ENCODE measurements at regions not wholly inside any gene's neighbourhood (a gene's known extent, or its start where the extent isn't known, plus 50 kb on each side); places are given as distances from the start of the nearest gene placed in this dataset.

DNA sequence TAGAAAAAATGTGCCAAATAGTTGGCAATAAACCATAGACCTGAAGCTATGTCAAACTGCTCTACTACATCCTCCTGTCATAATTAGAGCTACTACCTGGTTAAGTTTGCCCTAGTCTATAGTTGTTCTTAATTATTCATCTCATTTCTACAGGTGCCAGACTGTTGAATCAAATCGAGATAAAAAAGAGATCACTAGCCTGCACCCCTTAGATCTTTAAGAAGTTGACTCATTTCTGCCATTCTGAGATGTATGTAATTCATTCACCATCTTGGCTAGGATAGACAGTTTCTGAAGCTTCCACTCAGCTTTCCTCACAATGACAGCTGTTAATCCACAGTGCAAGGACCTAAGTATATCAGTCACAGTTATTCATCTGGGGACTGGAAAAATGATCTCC is 452.1 kb upstream of the BOD1L1 start:
- TF ChIP-seq, protein P1, sequence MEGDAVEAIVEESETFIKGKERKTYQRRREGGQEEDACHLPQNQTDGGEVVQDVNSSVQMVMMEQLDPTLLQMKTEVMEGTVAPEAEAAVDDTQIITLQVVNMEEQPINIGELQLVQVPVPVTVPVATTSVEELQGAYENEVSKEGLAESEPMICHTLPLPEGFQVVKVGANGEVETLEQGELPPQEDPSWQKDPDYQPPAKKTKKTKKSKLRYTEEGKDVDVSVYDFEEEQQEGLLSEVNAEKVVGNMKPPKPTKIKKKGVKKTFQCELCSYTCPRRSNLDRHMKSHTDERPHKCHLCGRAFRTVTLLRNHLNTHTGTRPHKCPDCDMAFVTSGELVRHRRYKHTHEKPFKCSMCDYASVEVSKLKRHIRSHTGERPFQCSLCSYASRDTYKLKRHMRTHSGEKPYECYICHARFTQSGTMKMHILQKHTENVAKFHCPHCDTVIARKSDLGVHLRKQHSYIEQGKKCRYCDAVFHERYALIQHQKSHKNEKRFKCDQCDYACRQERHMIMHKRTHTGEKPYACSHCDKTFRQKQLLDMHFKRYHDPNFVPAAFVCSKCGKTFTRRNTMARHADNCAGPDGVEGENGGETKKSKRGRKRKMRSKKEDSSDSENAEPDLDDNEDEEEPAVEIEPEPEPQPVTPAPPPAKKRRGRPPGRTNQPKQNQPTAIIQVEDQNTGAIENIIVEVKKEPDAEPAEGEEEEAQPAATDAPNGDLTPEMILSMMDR (conservative IDR thresholded peaks at IDR 0.05; ENCODE audit: low read depth, low read length) = no peak
- no peak for TF ChIP-seq EZH2 (IDR thresholded peaks at IDR 0.05; ENCODE audit: low read length, unreplicated experiment)
